ENCODE measurements at regions not wholly inside any gene's neighbourhood (a gene's known extent, or its start where the extent isn't known, plus 50 kb on each side); places are given as distances from the start of the nearest gene placed in this dataset.

DNA sequence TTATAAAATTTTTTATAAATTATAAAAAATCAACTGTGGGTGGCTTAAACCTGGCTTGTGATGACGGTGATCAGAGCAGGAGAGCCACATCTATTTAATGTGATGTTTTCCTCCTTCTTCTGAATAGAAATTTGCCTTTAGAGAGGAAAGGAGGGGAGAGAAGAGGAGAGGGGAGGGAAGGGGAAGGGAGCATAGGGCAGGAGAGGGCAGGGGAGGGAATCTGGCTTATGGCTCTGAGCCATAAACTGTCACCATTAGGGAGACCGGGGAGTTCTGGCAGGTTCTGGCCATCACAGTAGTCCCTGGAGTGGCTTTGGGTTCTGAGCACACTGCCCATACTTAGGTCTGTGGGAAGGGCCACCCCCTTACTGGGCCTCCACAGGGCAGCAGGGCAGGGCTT lies 167.8 kb downstream of the ENGASE start:
- no peak for DNase-seq (ENCODE audit: low spot score in 2 of 2)
- H3K4me3 ChIP-seq (ENCODE audit: low read depth, poor library complexity, severe bottlenecking), result no peak overlapping the region
- 49 to 51% methylated on average over 2 of the region's 2 CpGs for WGBS, 2 donors
- intact Hi-C loops (cut with DNase I; ENCODE audit: low total_unique reads), result no loop called here
- no peak for TF ChIP-seq POLR2A (IDR thresholded peaks at IDR 0.05)
- TF ChIP-seq, protein P1, sequence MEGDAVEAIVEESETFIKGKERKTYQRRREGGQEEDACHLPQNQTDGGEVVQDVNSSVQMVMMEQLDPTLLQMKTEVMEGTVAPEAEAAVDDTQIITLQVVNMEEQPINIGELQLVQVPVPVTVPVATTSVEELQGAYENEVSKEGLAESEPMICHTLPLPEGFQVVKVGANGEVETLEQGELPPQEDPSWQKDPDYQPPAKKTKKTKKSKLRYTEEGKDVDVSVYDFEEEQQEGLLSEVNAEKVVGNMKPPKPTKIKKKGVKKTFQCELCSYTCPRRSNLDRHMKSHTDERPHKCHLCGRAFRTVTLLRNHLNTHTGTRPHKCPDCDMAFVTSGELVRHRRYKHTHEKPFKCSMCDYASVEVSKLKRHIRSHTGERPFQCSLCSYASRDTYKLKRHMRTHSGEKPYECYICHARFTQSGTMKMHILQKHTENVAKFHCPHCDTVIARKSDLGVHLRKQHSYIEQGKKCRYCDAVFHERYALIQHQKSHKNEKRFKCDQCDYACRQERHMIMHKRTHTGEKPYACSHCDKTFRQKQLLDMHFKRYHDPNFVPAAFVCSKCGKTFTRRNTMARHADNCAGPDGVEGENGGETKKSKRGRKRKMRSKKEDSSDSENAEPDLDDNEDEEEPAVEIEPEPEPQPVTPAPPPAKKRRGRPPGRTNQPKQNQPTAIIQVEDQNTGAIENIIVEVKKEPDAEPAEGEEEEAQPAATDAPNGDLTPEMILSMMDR (IDR thresholded peaks at IDR 0.05), result no peak

GRCh38 chr17:79241616-79242015 lies 167.0 kb downstream of the ENGASE start:
- TF ChIP-seq, protein P1 (IDR thresholded peaks at IDR 0.05), result no peak
- no peak for TF ChIP-seq POLR2A (IDR thresholded peaks at IDR 0.05)
- H3K4me3 ChIP-seq (ENCODE audit: low read depth, poor library complexity, severe bottlenecking), result no peak overlapping the region
- DNase-seq (ENCODE audit: low spot score in 2 of 2), result no peak
- WGBS, 2 donors, result 87 to 94% methylated on average over 5 of the region's 5 CpGs
- intact Hi-C loops (cut with DNase I; ENCODE audit: low total_unique reads), result no loop called here

GRCh38 chr17:79239205-79239604 lies 164.6 kb downstream of the ENGASE start:
- no peak overlapping the region for H3K4me3 ChIP-seq (ENCODE audit: low read depth, poor library complexity, severe bottlenecking)
- no peak for DNase-seq (ENCODE audit: low spot score in 2 of 2)
- TF ChIP-seq, protein P1 (IDR thresholded peaks at IDR 0.05), result no peak
- no peak for TF ChIP-seq POLR2A (IDR thresholded peaks at IDR 0.05)
- WGBS, 2 donors, result 73% methylated on average over 9 of the region's 9 CpGs
- intact Hi-C loops (cut with DNase I; ENCODE audit: low total_unique reads), result no loop called here

DNA sequence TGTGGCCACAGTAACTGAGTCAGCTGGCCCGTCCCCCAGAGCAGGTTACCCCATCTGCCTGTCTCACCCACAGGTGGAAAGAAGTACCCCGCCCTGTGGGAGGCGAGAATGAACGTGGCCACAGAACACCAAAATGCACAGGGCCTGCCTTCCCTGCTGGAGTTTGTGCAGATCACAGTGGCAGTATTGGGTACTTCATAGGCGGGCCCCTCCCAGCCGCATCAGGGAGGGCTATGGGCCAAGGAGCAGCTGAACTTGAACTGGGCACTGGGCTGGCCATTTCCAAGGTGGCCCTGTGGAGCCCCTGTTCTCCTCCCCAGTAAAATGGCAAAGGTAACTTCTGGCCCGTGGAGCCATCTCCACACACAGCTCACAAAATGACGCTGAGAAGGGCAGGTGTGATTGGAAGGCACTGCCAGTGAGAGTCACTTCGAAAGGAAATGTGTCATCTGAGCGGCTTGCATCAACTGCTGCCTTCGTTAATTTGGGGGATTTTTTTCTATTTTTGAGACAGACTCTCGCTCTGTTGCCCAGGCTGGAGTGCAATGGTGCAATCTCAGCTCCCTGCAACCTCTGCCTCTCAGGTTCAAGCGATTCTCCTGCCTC lies 162.9 kb downstream of the ENGASE start:
- TF ChIP-seq, protein P1 (IDR thresholded peaks at IDR 0.05), result no peak
- no peak for TF ChIP-seq POLR2A (IDR thresholded peaks at IDR 0.05)
- WGBS, 2 donors, result 76 to 78% methylated on average over 13 of the region's 13 CpGs
- intact Hi-C loops (cut with DNase I; ENCODE audit: low total_unique reads), result no loop called here
- no peak overlapping the region for H3K4me3 ChIP-seq (ENCODE audit: low read depth, poor library complexity, severe bottlenecking)
- DNase-seq (ENCODE audit: low spot score in 2 of 2), result no peak

DNA sequence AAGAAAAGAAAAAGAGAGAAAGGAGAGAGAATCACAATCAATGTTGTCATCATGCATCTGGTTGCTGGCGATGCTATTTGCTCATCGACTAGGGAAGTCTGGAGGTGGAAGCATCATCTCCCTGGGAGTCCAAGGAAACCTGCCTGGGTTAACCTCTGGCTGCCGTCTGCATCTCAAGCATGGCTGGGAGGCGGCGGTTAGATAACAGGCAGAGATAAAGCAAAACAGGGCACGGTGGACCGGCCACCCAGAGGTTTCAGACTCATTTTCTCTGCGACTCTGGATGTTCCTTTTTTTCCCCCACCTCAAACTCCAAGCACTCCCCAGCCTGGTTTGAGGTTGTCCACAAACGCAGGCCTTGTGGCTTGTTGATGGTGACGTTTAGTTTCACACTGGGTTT lies 161.2 kb downstream of the ENGASE start:
- WGBS, 2 donors, result 44 to 48% methylated on average over 10 of the region's 10 CpGs
- DNase-seq (ENCODE audit: low spot score in 2 of 2), result no peak
- no peak for TF ChIP-seq POLR2A (IDR thresholded peaks at IDR 0.05)
- intact Hi-C loops (cut with DNase I; ENCODE audit: low total_unique reads), result no loop called here
- no peak overlapping the region for H3K4me3 ChIP-seq (ENCODE audit: low read depth, poor library complexity, severe bottlenecking)

- no peak overlapping the region for H3K4me3 ChIP-seq (ENCODE audit: low read depth, poor library complexity, severe bottlenecking)
- 82 to 83% methylated on average over 28 of the region's 28 CpGs for WGBS, 2 donors
- TF ChIP-seq, protein P1 (IDR thresholded peaks at IDR 0.05), result no peak
- TF ChIP-seq POLR2A (IDR thresholded peaks at IDR 0.05), result no peak
- intact Hi-C loops (cut with DNase I; ENCODE audit: low total_unique reads), result no loop called here
- DNase-seq (ENCODE audit: low spot score in 2 of 2), result no peak
Observed at GRCh38 chr17:79233916-79234551, 159.4 kb downstream of the ENGASE start.
